NCI-H1092 treated with DMSO at 0.1 percent for 48 hours (cell line): ENCODE measurements at regions not wholly inside any gene's neighbourhood (a gene's known extent, or its start where the extent isn't known, plus 50 kb on each side); places are given as distances from the start of the nearest gene placed in this dataset.
"Not testable (repeated sequence)": the region's sequence is repeated elsewhere in the genome, so short reads cannot be mapped to it uniquely, and the experiment has no call there.

Experiments
- DNase-seq: peaks from one replicate; lab custom pipeline; 2025; lab: John Stamatoyannopoulos, UW

DNA sequence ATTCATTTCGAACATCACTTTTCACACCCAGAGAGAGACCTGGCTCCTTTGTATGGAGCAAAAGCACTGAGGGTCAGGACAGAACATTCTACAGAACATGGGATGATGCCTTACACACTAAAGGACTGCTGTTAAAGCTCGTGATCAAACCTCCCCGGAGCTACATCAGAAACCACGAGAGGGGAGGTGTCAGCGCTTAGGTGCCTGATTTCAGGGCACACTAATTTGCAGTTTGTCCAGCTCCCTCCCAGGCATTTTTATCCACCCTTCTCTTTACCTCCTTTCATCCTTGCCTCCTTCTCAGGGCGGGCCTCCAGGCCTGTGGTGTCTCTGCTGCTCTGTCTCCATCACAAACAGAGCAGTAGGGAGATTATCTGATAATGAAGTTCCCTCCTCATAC lies 127.5 kb downstream of the VPREB1 start:
- no peak for DNase-seq

- DNase-seq: no peak
Measured at GRCh38 chr22:22374163-22374562, 129.6 kb downstream of the VPREB1 start.

DNA sequence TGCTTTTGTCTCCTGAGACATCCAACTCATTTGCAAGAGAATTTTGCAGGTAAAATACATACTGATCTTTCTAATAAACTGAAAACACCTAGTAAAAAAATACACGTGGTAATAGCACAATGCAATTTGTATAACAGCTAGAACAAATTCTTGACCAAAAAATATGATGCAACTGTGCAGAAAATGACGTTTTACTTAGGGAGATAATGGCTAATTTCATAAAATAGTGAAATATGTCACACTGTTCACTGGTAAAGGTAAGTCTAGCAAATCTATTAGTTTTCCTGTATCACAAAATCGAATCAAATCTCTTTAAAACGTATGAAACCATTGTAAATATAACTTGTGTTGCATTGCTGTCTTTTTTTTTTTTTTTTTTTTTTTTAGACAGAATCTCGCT lies 130.0 kb downstream of the VPREB1 start:
- no peak for DNase-seq

- DNase-seq: no peak
Measured at GRCh38 chr22:22375576-22376351, 131.2 kb downstream of the VPREB1 start.

- no peak for DNase-seq
Measured at GRCh38 chr22:22376352-22376706, 131.7 kb downstream of the VPREB1 start.

GRCh38 chr22:22376884-22377283 lies 131.7 kb downstream of the ZNF280B start:
- DNase-seq: not testable (repeated sequence)

GRCh38 chr22:22377335-22377734 lies 131.2 kb downstream of the ZNF280B start:
- no peak for DNase-seq

GRCh38 chr22:22378446-22379415 lies 129.8 kb downstream of the ZNF280B start:
- DNase-seq: no peak

GRCh38 chr22:22380098-22381030 lies 128.2 kb downstream of the ZNF280B start:
- peak; percentile 19 for DNase-seq

DNA sequence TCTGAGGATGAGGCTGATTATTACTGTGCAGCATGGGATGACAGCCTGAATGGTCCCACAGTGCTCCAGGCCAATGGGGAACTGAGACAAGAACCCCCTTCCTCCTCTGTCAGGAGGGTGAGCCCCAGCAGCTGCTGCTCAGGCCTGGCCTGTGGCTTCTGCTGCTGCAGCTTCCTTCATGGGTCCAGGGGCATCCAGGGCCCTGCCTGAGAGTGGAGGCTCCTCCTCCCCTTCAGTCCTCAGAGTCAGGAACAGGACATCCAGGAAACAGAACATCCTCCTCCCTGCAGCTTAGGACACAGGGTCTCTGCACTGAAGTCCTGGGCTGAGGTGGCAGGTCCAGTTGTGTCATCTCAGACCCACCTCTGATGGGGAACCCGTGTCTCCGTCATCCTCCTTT lies 127.2 kb downstream of the ZNF280B start:
- DNase-seq: not testable (repeated sequence)

DNA sequence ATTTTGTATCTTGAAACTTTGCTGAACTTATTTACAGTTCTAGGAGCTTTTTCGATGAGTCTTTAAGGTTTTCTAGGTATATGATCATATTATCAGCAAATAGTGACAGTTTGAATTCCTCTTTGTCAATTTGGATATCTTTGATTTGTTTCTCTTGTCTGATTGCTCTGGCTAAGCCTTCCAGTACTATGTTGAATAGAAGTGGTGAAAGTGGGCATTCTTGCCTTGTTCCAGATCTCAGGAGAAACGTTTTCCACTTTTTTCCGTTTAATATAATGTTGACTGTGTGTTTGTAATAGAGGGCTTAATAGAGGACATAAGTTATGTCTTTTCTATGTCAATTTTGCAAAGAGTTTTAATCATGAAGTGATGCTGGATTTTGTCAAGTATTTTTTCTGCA lies 124.3 kb downstream of the ZNF280B start:
- no peak for DNase-seq

GRCh38 chr22:22384668-22385244 lies 123.8 kb downstream of the ZNF280B start:
- DNase-seq: no peak

- peak; percentile 77 for DNase-seq
Measured at GRCh38 chr22:22386602-22387385, 121.7 kb downstream of the ZNF280B start.

DNA sequence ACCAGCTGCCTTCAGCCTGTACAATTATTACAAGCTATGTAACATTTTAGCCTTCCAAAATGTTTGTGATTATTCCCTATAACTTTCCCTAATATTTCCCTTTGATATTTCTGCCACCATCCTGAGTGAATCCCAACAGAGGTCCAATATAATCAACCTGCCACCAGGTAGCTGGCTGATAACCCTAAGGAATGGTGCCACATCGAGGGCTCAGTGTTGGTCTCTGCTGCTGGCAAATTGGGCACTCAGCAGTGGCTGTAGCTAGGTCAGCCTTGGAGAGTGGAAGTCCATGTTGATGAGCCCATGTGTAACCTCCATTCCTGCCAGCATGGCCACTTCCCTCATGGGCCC lies 121.2 kb downstream of the ZNF280B start:
- no peak for DNase-seq

DNA sequence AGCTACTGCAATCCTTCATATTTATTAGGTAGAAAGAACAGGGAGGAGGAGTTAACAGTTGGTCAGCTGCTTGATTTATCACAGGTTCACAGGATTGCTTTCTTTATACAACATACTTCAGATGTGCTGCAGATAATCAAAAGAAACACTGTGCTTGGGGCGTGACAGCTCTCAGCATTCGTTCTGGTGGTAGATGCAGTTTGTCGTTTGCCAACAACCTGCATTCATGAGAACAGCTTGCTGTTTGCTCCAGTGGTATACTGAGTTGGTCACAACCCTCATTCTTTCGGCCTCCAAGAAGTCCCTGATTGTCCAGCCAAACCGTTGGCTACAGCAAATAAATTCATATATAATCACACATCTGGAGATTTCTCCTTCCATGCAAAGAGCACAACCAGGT lies 120.5 kb downstream of the ZNF280B start:
- DNase-seq: no peak

DNA sequence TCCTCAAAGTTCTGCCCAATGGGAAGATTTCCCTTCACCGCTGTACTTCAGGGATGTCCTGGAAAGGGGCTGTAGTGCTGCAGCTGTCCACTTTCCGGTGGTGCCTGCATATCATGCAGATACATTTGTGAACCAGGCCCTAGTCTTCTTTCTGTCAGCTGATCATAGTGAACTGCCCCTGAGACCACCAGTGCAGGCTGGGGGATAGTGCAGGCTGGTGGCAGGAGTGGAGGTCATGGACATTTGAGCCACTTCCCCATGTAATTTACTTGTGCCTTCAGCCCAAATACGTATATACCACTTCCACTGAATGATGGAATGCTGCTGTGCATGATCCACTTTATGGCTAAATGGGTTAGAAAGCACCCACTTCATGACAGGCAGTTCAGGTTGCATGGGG lies 120.0 kb downstream of the ZNF280B start:
- no peak for DNase-seq

DNA sequence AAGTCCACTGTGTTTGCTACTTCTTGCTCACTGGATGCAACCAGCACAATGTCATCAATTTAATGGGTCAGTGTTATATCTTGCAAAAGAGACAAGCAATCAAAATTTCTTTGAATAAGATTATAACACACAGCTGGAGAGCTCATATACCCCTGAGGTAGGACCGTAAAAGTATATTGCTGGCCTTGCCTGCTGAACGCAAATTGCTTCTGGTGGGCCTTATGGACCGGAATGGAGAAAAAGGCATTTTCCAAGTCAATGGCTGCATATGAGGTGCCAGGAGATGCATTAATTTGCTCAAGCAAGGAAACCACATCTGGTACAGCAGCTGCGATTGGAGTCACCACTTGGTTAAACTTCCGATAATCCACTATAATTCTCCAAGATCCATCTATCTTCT lies 119.1 kb downstream of the ZNF280B start:
- DNase-seq: no peak

DNA sequence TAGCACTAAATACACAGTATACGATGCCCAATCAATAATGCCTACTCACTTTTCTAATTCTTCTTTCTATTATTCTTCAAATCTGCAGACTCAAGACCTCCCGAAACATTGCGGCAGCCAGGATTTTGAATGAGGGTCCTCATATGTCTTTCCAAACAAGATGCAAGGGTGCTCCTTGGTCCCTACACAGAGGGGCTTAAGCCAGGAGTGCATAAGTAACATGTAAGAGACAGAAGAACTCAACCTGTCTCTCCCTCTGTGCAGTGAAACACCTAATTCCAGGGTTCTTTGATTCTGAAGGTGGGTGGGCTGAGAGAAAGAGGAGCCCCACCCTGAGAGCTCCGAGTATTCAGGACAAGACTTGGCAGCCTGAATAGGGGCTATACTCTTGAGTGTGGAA lies 117.6 kb downstream of the ZNF280B start:
- no peak for DNase-seq

GRCh38 chr22:22391543-22391942 lies 117.0 kb downstream of the ZNF280B start:
- DNase-seq: no peak

GRCh38 chr22:22392131-22392530 lies 116.4 kb downstream of the ZNF280B start:
- DNase-seq: no peak

- peak; percentile 18 for DNase-seq
Measured at GRCh38 chr22:22394591-22394990, 114.0 kb downstream of the ZNF280B start.
